HCT116 (cell line): ENCODE measurements at regions not wholly inside any gene's neighbourhood (a gene's known extent, or its start where the extent isn't known, plus 50 kb on each side); places are given as distances from the start of the nearest gene placed in this dataset.

Source experiments
- ATAC-seq: fragments of 200-7000 bp; cut with Tn5 transposase; 2 replicates; pipeline ENCODE4 v1.9.1; 2020; ENCODE audit warnings: mild to moderate bottlenecking, moderate library complexity
- BruUV-seq: library from RNA; stranded (reverse); fragments of 400-500 nt; replicated peaks from 2 replicates; lab custom pipeline; 2021; lab: Mats Ljungman, UMichigan
- CTCF ChIA-PET: fragments of 300-600 bp; sonication (Branson Sonifier 250); formaldehyde crosslinking; loops from one replicate; lab custom pipeline; 2021; ENCODE audit warnings: antibody characterized with exemption; lab: Charles Lee
- POLR2A ChIA-PET: fragments of 300-600, 350-600 bp; sonication (Branson Sonifier 250); formaldehyde crosslinking; loops from one replicate; lab custom pipeline; 2021; ENCODE audit warnings: antibody characterized with exemption; lab: Charles Lee
- RAD21 ChIA-PET, 2 experiments: fragments of 300-600 bp; sonication (Branson Sonifier 250); formaldehyde crosslinking; loops; one replicate each; lab custom pipeline; 2023; ENCODE audit warnings: low total read pairs in 2 of 2; ENCODE audit not compliant: uncharacterized antibody in 2 of 2, unreplicated experiment in 2 of 2, low non-redundant PET in 1 of 2; lab: Charles Lee
- DNase-seq: peaks from one replicate; pipeline ENCODE4 v3.0.0-alpha.2; 2010; ENCODE audit warnings: low read depth, low spot score
- H2AFZ ChIP-seq: fragments of 200-600 bp; shearing (Covaris generic), sonication (generic); 2 replicates; pipeline ENCODE4 v1.6.1; 2017; ENCODE audit warnings: low read depth, mixed run types, mixed read lengths, antibody characterized with exemption, low read length; ENCODE audit not compliant: poor library complexity, severe bottlenecking
- H3K27ac ChIP-seq: 2 replicates; pipeline ENCODE4 v1.5.1; 2012; ENCODE audit warnings: low read depth, low read length
- H3K27me3 ChIP-seq: fragments of 200-600 bp; sonication (generic); 2 replicates; pipeline ENCODE4 v1.6.1; 2016; ENCODE audit warnings: mixed run types, low read length, mixed read lengths; ENCODE audit not compliant: insufficient read depth
- H3K36me3 ChIP-seq, 2 experiments: fragments of 200-500 bp in 1 of 2; fragments of 200-600 bp in 1 of 2; sonication (Bioruptor generic) in 1 of 2; sonication (generic) in 1 of 2; 2 replicates each; pipeline versions ENCODE4 v1.5.1 to v1.6.1; 2014 to 2016; ENCODE audit warnings: low read length in 2 of 2, inconsistent platforms in 1 of 2, mixed read lengths in 1 of 2, mixed run types in 1 of 2; ENCODE audit not compliant: insufficient read depth in 2 of 2, control insufficient read depth in 1 of 2
- H3K4me1 ChIP-seq, 2 experiments: fragments of 200-600 bp in 1 of 2; sonication (generic) in 1 of 2; 2 replicates each; pipeline versions ENCODE4 v1.5.1 to v1.6.1; 2012 to 2017; ENCODE audit warnings: low read length in 2 of 2, inconsistent platforms in 1 of 2, mild to moderate bottlenecking in 1 of 2, mixed read lengths in 1 of 2, mixed run types in 1 of 2, moderate library complexity in 1 of 2; ENCODE audit not compliant: insufficient read depth in 2 of 2, control insufficient read depth in 1 of 2
- H3K4me2 ChIP-seq: fragments of 200-600 bp; sonication (generic); 2 replicates; pipeline ENCODE4 v1.6.1; 2017; ENCODE audit warnings: mixed run types, low read length, mixed read lengths
- H3K4me3 ChIP-seq, 2 experiments: fragments of 200-600 bp in 1 of 2; sonication (generic) in 1 of 2; replicated peaks in 1 of 2; 2 replicates each; pipeline ENCODE4 v1.5.1; 2011 to 2016; ENCODE audit warnings: low read length in 2 of 2, control low read depth in 1 of 2, low read depth in 1 of 2, mild to moderate bottlenecking in 1 of 2, mixed read lengths in 1 of 2, mixed run types in 1 of 2
- H3K79me2 ChIP-seq: fragments of 200-600 bp; sonication (generic); 2 replicates; pipeline ENCODE4 v1.6.1; 2017; ENCODE audit warnings: mild to moderate bottlenecking, mixed run types, low read length, moderate library complexity, mixed read lengths; ENCODE audit not compliant: insufficient read depth
- H3K9ac ChIP-seq: fragments of 200-600 bp; sonication (generic); 2 replicates; pipeline ENCODE4 v1.6.1; 2016; ENCODE audit warnings: low read length, mixed read lengths
- H3K9me2 ChIP-seq: fragments of 200-600 bp; sonication (generic), shearing (Covaris generic); 2 replicates; pipeline ENCODE4 v1.6.1; 2017; ENCODE audit warnings: mixed run types, mild to moderate bottlenecking, moderate library complexity; ENCODE audit not compliant: insufficient read depth
- H3K9me3 ChIP-seq, 2 experiments: fragments of 200-500 bp in 1 of 2; fragments of 200-600 bp in 1 of 2; sonication (Bioruptor generic) in 1 of 2; sonication (generic) in 1 of 2; 2 replicates each; pipeline ENCODE4 v1.6.1; 2014 to 2017; ENCODE audit warnings: low read length in 2 of 2, mixed read lengths in 2 of 2, inconsistent platforms in 1 of 2, low read depth in 1 of 2, mild to moderate bottlenecking in 1 of 2, mixed run types in 1 of 2, moderate library complexity in 1 of 2; ENCODE audit not compliant: control insufficient read depth in 1 of 2, insufficient read depth in 1 of 2
- H4K20me1 ChIP-seq: fragments of 200-600 bp; sonication (generic), shearing (Covaris generic); 2 replicates; pipeline ENCODE4 v1.6.1; 2017; ENCODE audit warnings: mixed run types, mild to moderate bottlenecking, moderate library complexity; ENCODE audit not compliant: insufficient read depth
- ATF3 ChIP-seq: IDR thresholded peaks from 2 replicates; pipeline ENCODE4 v1.6.1; 2012
- CBX3 ChIP-seq: IDR thresholded peaks from 2 replicates; pipeline ENCODE4 v1.6.1; 2012; ENCODE audit warnings: low read depth
- CEBPB ChIP-seq: IDR thresholded peaks from 2 replicates; pipeline ENCODE4 v1.6.1; 2012; ENCODE audit warnings: low read depth
- CTCF ChIP-seq, 3 experiments: fragments of 200-600 bp in 1 of 3; sonication (generic) in 1 of 3; IDR thresholded peaks in 2 of 3; conservative IDR thresholded peaks in 1 of 3; 2 replicates each; pipeline ENCODE4 v1.5.1; 2012 to 2017; ENCODE audit warnings: low read depth in 2 of 3, low read length in 2 of 3, antibody characterized with exemption in 1 of 3, borderline replicate concordance in 1 of 3, control low read depth in 1 of 3, mild to moderate bottlenecking in 1 of 3, mixed read lengths in 1 of 3, mixed run types in 1 of 3, moderate library complexity in 1 of 3; ENCODE audit not compliant: insufficient read depth in 1 of 3
- ELF1 ChIP-seq: IDR thresholded peaks from 2 replicates; pipeline ENCODE4 v1.6.1; 2012; ENCODE audit warnings: low read depth, borderline replicate concordance
- EZH2phosphoT487 ChIP-seq: fragments of 200-600 bp; IDR thresholded peaks from 2 replicates; pipeline ENCODE4 v1.6.1; 2018; ENCODE audit warnings: antibody characterized with exemption, borderline replicate concordance
- FOSL1 ChIP-seq: IDR thresholded peaks from 2 replicates; pipeline ENCODE4 v1.6.1; 2012; ENCODE audit warnings: low read depth
- JUND ChIP-seq: IDR thresholded peaks from 2 replicates; pipeline ENCODE4 v1.6.1; 2012
- POLR2A ChIP-seq: IDR thresholded peaks from 2 replicates; pipeline ENCODE4 v1.7.0; 2011; ENCODE audit warnings: borderline replicate concordance; ENCODE audit not compliant: insufficient read depth, insufficient read length; ENCODE audit errors: extremely low read depth
- POLR2AphosphoS5 ChIP-seq: IDR thresholded peaks from 2 replicates; pipeline ENCODE4 v1.6.1; 2011; ENCODE audit warnings: mild to moderate bottlenecking, low read depth, low read length, moderate library complexity
- REST ChIP-seq: IDR thresholded peaks from 2 replicates; pipeline ENCODE4 v1.6.1; 2012; ENCODE audit warnings: low read depth
- SIN3A ChIP-seq: IDR thresholded peaks from 2 replicates; pipeline ENCODE4 v1.6.1; 2012; ENCODE audit warnings: low read depth
- SP1 ChIP-seq: IDR thresholded peaks from 2 replicates; pipeline ENCODE4 v1.6.1; 2012; ENCODE audit warnings: low read depth
- SRF ChIP-seq: IDR thresholded peaks from 2 replicates; pipeline ENCODE4 v1.6.1; 2012; ENCODE audit warnings: low read depth
- TCF7L2 ChIP-seq: IDR thresholded peaks from 2 replicates; pipeline ENCODE4 v1.7.0; 2011; ENCODE audit warnings: borderline replicate concordance, inconsistent platforms; ENCODE audit not compliant: insufficient read depth, insufficient read length; ENCODE audit errors: extremely low read depth
- YY1 ChIP-seq: IDR thresholded peaks from 2 replicates; pipeline ENCODE4 v1.6.1; 2011; ENCODE audit warnings: low read length, low read depth, moderate library complexity, mild to moderate bottlenecking; ENCODE audit not compliant: insufficient replicate concordance; ENCODE audit errors: extremely low read depth
- ZBTB33 ChIP-seq: IDR thresholded peaks from 2 replicates; pipeline ENCODE4 v1.6.1; 2011; ENCODE audit warnings: mild to moderate bottlenecking, low read length, moderate library complexity; ENCODE audit not compliant: insufficient replicate concordance; ENCODE audit errors: extremely low read depth
- ZFX ChIP-seq: fragments of 450-650 bp; IDR thresholded peaks from 2 replicates; pipeline ENCODE4 v1.6.1; 2017
- ZNF274 ChIP-seq: fragments of 200-500 bp; sonication (Bioruptor generic); IDR thresholded peaks from 2 replicates; pipeline ENCODE4 v1.6.1; 2014; ENCODE audit warnings: mild to moderate bottlenecking, low read depth, low read length, inconsistent platforms
- intact Hi-C: fragments of 100-400 bp; cut with micrococcal nuclease; formaldehyde crosslinking; loops from 2 replicates; pipeline ENCODE4 v1.10.0; 2022

- DNase-seq (no peak), ATAC-seq (no peak)
- Histone ChIP-seq H2AFZ (no peak overlapping the region), H3K4me2 (no peak overlapping the region), H4K20me1 (no peaks in the 10 kb centered on the region), H3K9me2 (no peaks in the 10 kb centered on the region), H3K9ac (no peak overlapping the region), H3K79me2 (no peaks in the 10 kb centered on the region), H3K27ac (no peak overlapping the region), H3K27me3 (no peaks in the 10 kb centered on the region), H3K9me3 (no peaks in the 10 kb centered on the region), H3K36me3 (no peaks in the 10 kb centered on the region), H3K4me1 (peaks cover 0 to 9% of the 10 kb centered on the region in 2 experiments; a peak in 2 of 4 replicates), H3K4me3 (no peak overlapping the region)
- POLR2A ChIA-PET, result no interaction called here
- CTCF ChIA-PET, result no interaction called here
- no peak for TF ChIP-seq TCF7L2
- no peak for TF ChIP-seq POLR2A
- no peak for TF ChIP-seq YY1
- no peak for TF ChIP-seq REST
- TF ChIP-seq CEBPB, result no peak
- TF ChIP-seq ELF1, result no peak
- TF ChIP-seq ZFX, result no peak
- TF ChIP-seq EZH2phosphoT487, result no peak
- TF ChIP-seq CBX3, result no peak
- TF ChIP-seq SRF, result no peak
- no peak for TF ChIP-seq SP1
- no peak for TF ChIP-seq ZNF274
- TF ChIP-seq SIN3A, result no peak
- TF ChIP-seq ZBTB33, result no peak
- no peak for TF ChIP-seq CTCF (IDR thresholded peaks at IDR 0.05 in 2 of 3, conservative IDR thresholded peaks at IDR 0.05 in 1 of 3; ENCODE audit: borderline replicate concordance in 1 of 3, insufficient read depth in 1 of 3, low read depth in 2 of 3, low read length in 2 of 3)
- no peak for TF ChIP-seq POLR2AphosphoS5
- TF ChIP-seq FOSL1, result no peak
- no peak for TF ChIP-seq JUND
- no peak for TF ChIP-seq ATF3
- intact Hi-C loops, result loop anchor here (5.0 kb wide), 1 partner anchor 143 kb away; the partner anchor contains the start of gene FHDC1
- BruUV-seq, result no TSS peak
- RAD21 ChIA-PET, result no interaction called here
Observed at GRCh38 chr4:153079857-153080391, 124.3 kb upstream of the TRIM2 start.
